HFFc6 (cell line): ENCODE measurements at regions not wholly inside any gene's neighbourhood (a gene's known extent, or its start where the extent isn't known, plus 50 kb on each side); places are given as distances from the start of the nearest gene placed in this dataset.
"Not testable (repeated sequence)": the region's sequence is repeated elsewhere in the genome, so short reads cannot be mapped to it uniquely, and the experiment has no call there.

Experiments
- DNase-seq: peaks from one replicate; pipeline ENCODE4 v3.0.0-alpha.2; 2018
- H3K27ac Mint-ChIP-seq: 2 replicates; pipeline ENCODE4 v1.8.0; 2020; ENCODE audit warnings: mild to moderate bottlenecking, mixed read lengths
- H3K27me3 Mint-ChIP-seq: 2 replicates; pipeline ENCODE4 v1.8.0; 2021; ENCODE audit warnings: mild to moderate bottlenecking, moderate library complexity, mixed read lengths; ENCODE audit not compliant: insufficient read depth
- H3K36me3 Mint-ChIP-seq: 2 replicates; pipeline ENCODE4 v1.8.0; 2021; ENCODE audit warnings: low read depth, mixed read lengths
- H3K4me1 Mint-ChIP-seq: 2 replicates; pipeline ENCODE4 v1.8.0; 2020; ENCODE audit warnings: low read depth, mixed read lengths
- H3K4me3 Mint-ChIP-seq: 2 replicates; pipeline ENCODE4 v1.8.0; 2020; ENCODE audit warnings: mild to moderate bottlenecking, moderate library complexity, mixed read lengths
- H3K9me3 Mint-ChIP-seq: 2 replicates; pipeline ENCODE4 v1.8.0; 2020; ENCODE audit warnings: mild to moderate bottlenecking, mixed read lengths
- CTCF ChIP-seq: fragments of 200-600 bp; sonication (generic); IDR thresholded peaks from 2 replicates; pipeline ENCODE4 v1.5.0; 2021; ENCODE audit warnings: antibody characterized with exemption, mild to moderate bottlenecking

- Mint-ChIP-seq H3K4me1 (no peaks in the 10 kb centered on the region), H3K27ac (no peak overlapping the region), H3K9me3 (no peaks in the 10 kb centered on the region), H3K4me3 (no peak overlapping the region), H3K27me3 (no peaks in the 10 kb centered on the region), H3K36me3 (no peaks in the 10 kb centered on the region)
- no peak for DNase-seq
- TF ChIP-seq CTCF = no peak
Measured at GRCh38 chrX:96502507-96502906, 182.1 kb upstream of the DIAPH2 start.

- H3K4me1 Mint-ChIP-seq, H3K36me3 Mint-ChIP-seq, H3K27me3 Mint-ChIP-seq, DNase-seq, H3K4me3 Mint-ChIP-seq, H3K27ac Mint-ChIP-seq, H3K9me3 Mint-ChIP-seq: not testable (repeated sequence)
Measured at GRCh38 chrX:96529386-96529785, 155.3 kb upstream of the DIAPH2 start.

GRCh38 chrX:96538104-96538725, 146.4 kb upstream of the DIAPH2 start:
- TF ChIP-seq CTCF = no peak
- Mint-ChIP-seq H3K4me1 (no peaks in the 10 kb centered on the region), H3K9me3 (no peaks in the 10 kb centered on the region), H3K27me3 (no peaks in the 10 kb centered on the region), H3K36me3 (no peaks in the 10 kb centered on the region), H3K4me3 (no peak overlapping the region), H3K27ac (no peak overlapping the region)
- no peak for DNase-seq

GRCh38 chrX:96540111-96540631, 144.5 kb upstream of the DIAPH2 start:
- no peak overlapping the region for H3K27ac Mint-ChIP-seq
- no peak for DNase-seq
- no peak for TF ChIP-seq CTCF
- no peaks in the 10 kb centered on the region for H3K27me3 Mint-ChIP-seq
- no peaks in the 10 kb centered on the region for H3K36me3 Mint-ChIP-seq
- no peaks in the 10 kb centered on the region for H3K4me1 Mint-ChIP-seq
- H3K9me3 Mint-ChIP-seq = no peaks in the 10 kb centered on the region
- H3K4me3 Mint-ChIP-seq = no peak overlapping the region

GRCh38 chrX:96546281-96546680, 138.4 kb upstream of the DIAPH2 start:
- DNase-seq, H3K36me3 Mint-ChIP-seq, H3K4me1 Mint-ChIP-seq, H3K9me3 Mint-ChIP-seq, H3K27me3 Mint-ChIP-seq, H3K27ac Mint-ChIP-seq, H3K4me3 Mint-ChIP-seq: not testable (repeated sequence)

- no peak overlapping the region for H3K27ac Mint-ChIP-seq
- no peak for DNase-seq
Measured at GRCh38 chrX:96551322-96551872, 133.2 kb upstream of the DIAPH2 start.

More at GRCh38 chrX:96551322-96551872, 133.2 kb upstream of the DIAPH2 start:
- Mint-ChIP-seq H3K4me3 (no peak overlapping the region), H3K27me3 (no peaks in the 10 kb centered on the region), H3K4me1 (no peaks in the 10 kb centered on the region), H3K9me3 (no peaks in the 10 kb centered on the region), H3K36me3 (no peaks in the 10 kb centered on the region)
- no peak for TF ChIP-seq CTCF
